ENCODE measurements at regions not wholly inside any gene's neighbourhood (a gene's known extent, or its start where the extent isn't known, plus 50 kb on each side); places are given as distances from the start of the nearest gene placed in this dataset.
"Not testable (repeated sequence)": the region's sequence is repeated elsewhere in the genome, so short reads cannot be mapped to it uniquely, and the experiment has no call there.

DNA sequence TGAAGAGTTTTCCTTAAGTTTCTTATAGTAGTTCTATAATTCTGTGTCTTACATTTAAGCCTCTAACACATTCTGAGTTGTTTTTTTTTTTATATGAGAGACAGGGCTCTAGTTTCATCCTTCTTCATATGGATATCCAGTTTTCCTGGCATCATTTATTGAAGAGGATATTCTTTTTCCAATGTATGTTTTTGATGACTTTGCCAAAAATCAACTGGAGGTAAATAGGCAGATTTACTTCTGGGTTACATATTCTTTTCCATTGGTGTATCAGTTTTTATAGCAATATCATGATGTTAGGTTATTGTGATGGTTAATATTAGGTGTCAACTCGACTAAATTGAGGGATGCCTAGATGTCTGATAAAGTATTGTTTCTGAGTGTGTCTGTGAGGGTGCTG, 650.7 kb upstream of the GRID2 start:
- DNase-seq (ENCODE audit: low read depth, low spot score) = no peak
- no peak overlapping the region for H3K27ac ChIP-seq

DNA sequence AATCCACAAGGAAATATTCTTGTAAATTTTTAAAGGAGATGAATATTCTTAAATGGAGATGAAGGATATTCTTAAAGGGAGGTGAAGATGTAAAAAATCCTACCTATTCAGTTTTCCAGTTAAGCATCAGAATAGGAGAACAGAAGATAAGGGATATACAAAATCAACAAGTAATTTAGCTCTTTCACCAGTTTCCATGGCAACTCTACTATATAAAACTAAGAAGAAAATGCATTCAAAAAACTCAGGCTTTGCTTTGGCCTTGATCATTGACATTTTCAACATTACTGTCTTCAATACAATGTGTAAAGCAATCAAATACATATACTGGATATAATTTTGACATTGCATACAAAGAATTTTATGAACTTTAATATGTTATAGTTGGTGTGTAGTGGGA, 622.7 kb upstream of the GRID2 start:
- no peak overlapping the region for H3K27ac ChIP-seq
- no peak for DNase-seq (ENCODE audit: low read depth, low spot score)

DNA sequence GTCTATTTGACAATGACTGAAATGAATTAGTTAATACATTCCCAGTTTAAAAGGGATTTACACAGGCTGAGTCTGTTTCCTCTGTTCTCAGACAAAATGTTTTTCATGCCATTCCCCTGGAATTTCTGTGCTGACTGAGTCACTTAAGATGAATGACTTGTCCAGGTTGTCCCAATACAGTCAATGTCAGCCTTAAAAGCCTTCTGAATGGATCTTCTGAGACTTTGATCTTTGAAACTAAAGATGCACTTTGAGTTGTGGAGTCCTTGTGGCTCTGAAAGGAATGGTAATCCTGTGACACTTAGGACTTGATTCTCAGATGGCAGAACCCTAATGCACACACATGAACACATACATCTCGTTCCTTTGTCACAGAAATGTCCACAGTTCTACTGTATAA, 622.2 kb upstream of the GRID2 start:
- H3K27ac ChIP-seq = no peak overlapping the region
- DNase-seq (ENCODE audit: low read depth, low spot score) = no peak

DNA sequence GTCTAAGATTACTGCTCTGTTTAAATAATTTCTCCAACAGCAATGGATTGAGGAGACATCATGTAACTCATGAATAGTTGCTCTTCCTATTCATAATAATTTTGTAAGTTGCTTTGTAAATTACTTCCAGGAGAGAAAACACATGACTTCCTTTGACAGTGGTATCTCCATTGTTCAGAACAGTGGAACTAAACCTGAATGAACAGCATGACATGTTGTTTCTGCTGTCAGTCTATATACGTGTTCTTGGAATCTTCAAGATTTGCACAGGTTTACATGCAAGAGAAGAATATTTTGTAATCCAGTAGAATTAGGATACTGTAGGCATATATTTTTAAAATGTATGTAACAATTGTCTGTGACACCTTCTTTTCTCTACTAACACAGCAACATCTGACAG, 618.8 kb upstream of the GRID2 start:
- no peak for DNase-seq (ENCODE audit: low read depth, low spot score)
- H3K27ac ChIP-seq = no peak overlapping the region

DNA sequence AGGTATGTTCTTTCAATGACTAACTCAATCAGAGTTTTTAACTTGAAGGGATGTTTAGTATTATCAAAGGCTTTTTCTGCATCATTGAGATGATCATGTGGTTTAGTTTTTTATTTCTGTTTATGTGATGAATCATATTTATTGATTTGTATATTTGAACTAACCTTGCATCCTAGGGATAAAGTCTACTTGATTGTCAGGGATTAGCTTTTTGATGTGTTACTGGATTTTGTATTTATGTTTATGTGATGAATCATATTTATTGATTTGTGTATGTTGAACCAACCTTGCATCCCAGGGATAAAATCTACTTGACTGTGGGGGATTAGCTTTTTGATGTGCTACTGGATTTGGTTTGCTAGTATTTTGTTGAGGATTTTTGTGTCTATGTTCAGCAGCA, 615.4 kb upstream of the GRID2 start:
- no peak overlapping the region for H3K27ac ChIP-seq
- no peak for DNase-seq (ENCODE audit: low read depth, low spot score)

DNA sequence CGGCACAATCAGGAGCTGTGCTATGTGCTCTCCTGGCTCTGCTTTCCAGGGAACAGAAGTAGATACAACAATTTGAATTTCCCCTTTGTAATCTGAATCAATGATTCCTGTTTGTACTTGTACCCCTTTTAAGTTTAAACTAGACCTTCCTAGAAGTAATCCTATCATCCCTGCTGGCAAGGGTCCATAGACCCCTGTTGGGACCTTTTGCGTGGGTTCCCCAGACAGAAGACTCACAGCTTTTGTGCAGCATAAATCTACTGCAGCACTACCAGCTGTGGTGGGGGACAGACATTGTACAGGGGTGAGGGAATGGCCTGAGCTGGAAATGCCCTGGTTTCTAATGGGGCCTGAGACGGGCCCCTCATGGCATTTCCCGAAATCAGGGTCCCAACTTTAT, 604.1 kb upstream of the GRID2 start:
- DNase-seq (ENCODE audit: low read depth, low spot score) = not testable (repeated sequence)

DNA sequence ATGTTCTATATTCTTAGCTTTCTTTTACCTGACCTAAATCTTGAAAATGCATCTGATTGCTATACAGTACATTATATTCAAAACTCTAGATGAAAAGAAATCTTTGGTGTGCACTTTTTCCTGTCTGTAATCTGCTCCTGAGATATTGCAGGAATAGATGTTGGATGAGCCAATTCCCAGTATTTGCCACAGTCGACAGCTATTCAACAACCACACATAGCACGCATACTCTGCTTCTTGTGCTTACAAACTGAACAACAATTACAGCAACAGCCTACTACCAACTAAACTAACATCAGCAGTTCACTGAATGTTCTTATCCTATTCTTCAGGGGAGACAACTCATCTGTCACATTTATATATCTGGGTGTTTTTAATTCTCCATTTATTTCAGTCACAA, 573.9 kb upstream of the GRID2 start:
- no peak overlapping the region for H3K27ac ChIP-seq
- no peak for DNase-seq (ENCODE audit: low read depth, low spot score)

More for the DNA sequence above, 604.1 kb upstream of the GRID2 start:
- not testable (repeated sequence) for H3K27ac ChIP-seq

DNA sequence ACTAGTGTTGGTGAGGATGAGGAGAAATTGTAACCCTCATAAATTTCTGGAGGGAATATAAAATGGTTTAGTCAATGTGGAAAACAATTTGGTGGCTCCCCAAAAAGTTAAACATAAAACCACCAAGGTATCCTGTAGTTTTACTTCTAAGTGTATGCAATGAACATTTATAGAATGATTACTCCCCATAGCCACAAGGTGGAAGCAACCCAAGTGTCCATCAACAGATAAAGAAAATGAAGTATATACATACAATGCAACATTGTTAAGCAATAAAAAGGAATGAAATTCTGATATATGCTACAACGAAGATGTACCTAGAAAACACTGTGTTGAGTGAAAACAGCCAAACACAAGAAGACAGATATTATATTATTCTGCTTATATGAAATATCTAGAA, 569.1 kb upstream of the GRID2 start:
- no peak overlapping the region for H3K27ac ChIP-seq
- no peak for DNase-seq (ENCODE audit: low read depth, low spot score)

DNA sequence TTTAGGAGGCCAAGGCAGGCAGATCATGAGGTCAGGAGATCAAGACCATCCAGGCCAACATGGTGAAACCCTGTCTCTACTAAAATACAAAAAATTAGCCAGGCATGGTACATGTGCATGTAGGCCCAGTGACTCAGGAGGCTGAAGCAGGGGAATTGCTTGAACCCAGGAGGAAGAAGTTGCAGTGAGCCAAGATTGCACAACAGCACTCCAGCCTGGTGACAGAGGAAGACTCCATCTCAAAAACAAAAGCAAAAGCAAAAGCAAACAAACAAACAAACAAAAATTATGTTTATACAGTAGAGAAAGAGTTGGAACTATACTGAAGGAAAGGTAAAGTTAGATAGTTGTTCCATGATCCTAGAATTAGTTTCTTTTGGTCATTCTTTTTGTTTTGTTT, 564.9 kb upstream of the GRID2 start:
- DNase-seq (ENCODE audit: low read depth, low spot score); H3K27ac ChIP-seq: not testable (repeated sequence)

DNA sequence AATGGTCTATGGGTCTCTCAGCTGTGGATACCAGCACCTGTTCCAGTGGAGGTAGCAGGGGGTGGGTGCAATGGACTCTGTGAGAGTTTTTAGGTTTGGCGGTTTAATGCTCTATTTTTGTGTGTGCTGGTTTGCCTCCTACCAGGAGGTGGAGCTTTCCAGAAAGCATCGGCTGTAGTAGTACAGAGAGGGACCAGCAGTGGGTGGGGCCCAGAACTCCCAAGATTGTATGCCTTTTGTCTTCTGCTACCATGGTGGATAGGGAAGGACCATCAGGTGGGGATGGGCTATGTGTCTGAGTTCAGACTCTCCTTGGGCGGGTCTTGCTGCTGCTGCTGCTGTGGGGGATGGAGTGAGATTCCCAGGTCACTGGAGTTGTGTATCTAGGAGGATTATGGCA, 557.2 kb upstream of the GRID2 start:
- H3K27ac ChIP-seq = no peak overlapping the region
- DNase-seq (ENCODE audit: low read depth, low spot score) = no peak

DNA sequence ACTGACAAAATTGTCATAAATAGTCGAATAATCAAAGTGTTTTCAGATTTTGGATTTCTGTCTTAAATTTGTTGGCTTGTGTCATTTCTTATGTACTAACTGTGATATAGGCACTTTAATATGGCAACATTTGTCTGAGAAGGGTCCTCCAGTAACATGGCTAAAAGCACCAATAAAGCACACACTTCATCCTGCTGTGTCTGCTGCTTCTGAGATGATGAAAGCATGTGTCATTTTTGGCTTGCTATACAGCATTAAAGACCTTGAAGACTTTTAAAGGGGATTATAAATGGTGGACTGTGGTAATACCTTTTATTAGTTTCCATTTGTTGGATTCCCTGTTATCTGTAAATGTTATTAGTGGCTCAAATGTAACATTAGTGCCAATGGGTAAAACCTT, 551.8 kb upstream of the GRID2 start:
- DNase-seq (ENCODE audit: low read depth, low spot score) = no peak
- no peak overlapping the region for H3K27ac ChIP-seq

DNA sequence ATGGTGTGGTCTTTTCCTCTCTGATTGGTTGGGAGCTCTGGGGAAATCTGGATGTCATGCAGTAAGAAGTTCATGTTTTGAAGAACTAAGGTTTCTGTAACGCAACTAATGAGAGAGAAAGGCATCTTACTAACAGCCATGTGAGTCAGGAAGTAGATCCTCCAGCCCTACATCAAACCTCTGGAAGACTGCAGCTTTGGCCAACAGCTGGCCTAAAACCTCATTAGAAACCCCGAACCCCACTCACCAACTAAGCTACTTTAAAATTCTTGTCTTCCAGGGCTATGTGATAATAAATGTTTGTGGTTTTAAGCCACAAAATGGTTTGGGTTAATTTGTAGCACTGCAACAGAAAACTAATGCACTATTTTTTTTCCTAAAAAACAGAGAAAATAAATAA, 549.0 kb upstream of the GRID2 start:
- no peak for DNase-seq (ENCODE audit: low read depth, low spot score)
- H3K27ac ChIP-seq = no peak overlapping the region

DNA sequence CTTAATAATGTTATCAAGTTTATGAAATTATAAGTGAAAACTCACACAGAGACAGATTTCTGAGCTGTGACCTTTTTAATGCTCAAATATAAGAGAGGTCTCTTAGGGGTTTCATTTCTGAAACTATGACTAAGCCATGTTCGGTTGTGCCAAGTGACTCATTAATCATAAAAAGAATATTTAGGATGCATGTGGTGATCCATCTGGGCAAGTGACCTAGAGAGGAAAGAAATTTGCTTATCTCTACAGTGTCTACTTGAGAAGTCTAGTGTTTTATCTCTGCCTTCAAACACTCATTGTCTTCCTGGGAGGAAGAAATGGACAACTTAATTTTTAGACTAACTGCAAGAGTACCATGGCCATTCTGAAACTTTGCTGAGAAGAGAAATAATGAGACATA, 545.3 kb upstream of the GRID2 start:
- peak; percentile 12 for DNase-seq (ENCODE audit: low read depth, low spot score)

DNA sequence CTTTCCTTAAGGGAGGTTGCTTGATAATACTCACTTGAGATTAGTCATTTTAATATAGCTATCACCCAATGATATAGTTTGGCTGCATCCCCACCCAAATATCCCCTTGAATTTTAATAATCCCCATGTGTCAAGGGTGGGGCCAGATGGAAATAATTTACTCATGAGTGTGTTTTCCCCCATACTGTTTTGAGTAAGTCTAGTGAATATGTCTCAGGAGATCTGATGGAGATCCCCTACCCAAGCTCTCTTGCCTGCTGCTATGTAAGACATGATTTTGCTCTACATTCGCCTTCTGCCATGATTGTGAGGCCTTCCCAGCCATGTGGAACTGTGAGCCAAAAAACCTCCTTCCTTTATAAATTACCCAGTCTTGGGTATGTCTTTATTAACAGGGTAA, 539.7 kb upstream of the GRID2 start:
- DNase-seq (ENCODE audit: low read depth, low spot score) = no peak
- H3K27ac ChIP-seq = no peak overlapping the region

More for the DNA sequence above, 545.3 kb upstream of the GRID2 start:
- no peak overlapping the region for H3K27ac ChIP-seq

DNA sequence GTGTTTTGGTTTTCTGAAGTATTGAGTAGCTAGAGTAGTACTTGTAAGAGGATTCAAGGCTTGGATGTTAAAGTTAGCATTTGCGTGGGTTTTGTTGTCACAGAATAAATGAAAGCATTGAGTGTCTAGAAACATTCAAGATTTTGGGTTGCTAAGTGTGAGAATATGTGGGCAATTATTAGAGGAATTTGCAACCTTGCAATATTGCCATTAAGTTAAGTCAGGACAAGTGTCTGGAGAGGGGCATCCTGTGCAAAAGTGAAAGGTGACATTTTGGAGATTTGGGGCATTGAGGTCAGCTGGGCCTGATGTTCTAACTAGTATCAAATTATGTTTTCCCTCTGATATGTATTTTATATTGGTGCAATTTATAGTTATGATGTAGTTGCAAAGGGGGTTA, 533.9 kb upstream of the GRID2 start:
- no peak overlapping the region for H3K27ac ChIP-seq

DNA sequence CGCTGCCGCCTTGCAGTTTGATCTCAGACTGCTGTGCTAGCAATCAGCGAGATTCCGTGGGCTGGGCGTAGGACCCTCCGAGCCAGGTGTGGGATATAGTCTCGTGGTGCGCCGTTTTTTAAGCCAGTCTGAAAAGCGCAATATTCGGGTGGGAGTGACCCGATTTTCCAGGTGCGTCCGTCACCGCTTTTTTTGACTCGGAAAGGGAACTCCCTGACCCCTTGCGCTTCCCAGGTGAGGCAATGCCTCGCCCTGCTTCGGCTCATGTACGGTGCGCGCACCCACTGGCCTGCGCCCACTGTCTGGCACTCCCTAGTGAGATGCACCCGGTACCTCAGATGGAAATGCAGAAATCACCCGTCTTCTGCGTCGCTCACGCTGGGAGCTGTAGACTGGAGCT, 512.1 kb upstream of the GRID2 start:
- peak overlapping the region; percentile 24 for H3K27ac ChIP-seq
- not testable (repeated sequence) for DNase-seq (ENCODE audit: low read depth, low spot score)

More for the DNA sequence above, 533.9 kb upstream of the GRID2 start:
- DNase-seq (ENCODE audit: low read depth, low spot score) = no peak

DNA sequence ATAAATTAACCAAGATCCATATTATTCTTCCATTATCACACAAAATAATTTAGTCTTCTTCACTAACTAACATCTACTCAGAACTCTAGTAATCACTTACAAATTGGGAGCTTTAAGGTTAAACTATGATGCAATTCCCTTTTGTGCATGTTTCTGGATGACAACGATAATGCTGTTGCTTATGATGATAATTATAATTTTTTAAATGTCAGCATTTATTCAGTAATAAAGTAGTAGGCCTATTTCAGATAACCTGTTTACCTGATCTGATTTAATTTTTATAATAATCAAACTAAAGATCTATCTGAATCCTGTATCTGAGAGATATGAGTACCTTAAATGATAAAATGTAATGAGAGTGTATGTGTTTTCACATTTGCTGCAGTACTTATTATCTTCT, 507.8 kb upstream of the GRID2 start:
- H3K27ac ChIP-seq = no peak overlapping the region
- no peak for DNase-seq (ENCODE audit: low read depth, low spot score)

DNA sequence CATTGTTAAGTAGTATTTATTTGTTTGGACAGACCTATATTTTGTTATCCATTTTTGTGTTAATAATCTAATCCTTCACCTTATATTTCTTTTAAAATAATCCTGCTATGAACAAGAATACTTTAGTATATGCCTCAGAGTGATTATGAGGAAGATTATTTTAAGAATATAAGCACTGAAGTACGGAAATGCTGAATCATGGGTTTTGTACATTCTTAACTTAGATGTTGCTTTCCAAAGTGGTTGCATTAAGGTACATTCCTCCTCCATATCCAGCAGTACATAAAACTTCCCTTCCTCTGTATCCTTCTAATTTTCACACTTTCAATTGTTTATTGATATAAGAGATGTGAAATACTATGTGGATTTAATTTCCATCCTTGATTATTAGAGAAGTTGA, 491.4 kb upstream of the GRID2 start:
- no peak overlapping the region for H3K27ac ChIP-seq
- no peak for DNase-seq (ENCODE audit: low read depth, low spot score)

DNA sequence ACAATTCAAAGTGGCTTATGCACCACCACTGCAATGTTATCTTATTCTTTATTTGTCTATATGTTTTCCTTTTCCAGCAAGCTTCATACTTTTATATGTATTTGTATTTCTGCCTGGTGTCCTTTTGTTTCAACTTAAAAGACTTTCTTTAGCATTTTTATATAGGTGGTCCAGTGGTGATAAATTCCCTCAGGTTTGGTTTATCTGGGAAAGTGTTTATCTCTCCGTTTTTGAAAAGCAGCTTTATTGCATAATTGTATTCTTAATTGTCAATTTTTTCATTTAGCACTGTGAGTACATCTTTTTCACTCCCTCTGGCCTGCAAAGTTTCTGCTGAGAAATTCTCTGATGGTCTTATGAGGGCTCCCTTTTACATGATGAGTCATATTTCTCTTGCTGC, 479.0 kb upstream of the GRID2 start:
- DNase-seq (ENCODE audit: low read depth, low spot score) = no peak
- no peak overlapping the region for H3K27ac ChIP-seq

DNA sequence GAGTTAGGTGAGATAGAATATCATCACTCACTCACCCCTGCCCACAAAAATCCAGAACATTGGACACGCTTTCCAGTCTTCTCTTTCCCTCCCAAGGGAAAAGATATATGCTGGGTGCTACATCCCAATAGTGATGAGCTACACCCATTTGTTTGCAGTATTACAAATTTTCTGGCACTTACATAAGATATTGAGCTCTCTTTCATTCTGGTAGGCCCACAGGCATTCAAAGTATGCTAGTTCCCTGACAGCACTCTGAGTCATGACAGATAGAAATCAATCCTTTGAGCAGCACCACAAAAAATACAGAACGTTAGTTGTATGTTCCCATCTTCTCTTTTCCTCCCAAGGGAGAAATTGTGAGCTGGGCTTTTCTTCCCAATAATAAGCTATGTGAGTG, 477.6 kb upstream of the GRID2 start:
- H3K27ac ChIP-seq = peak overlapping the region; percentile 39
- DNase-seq (ENCODE audit: low read depth, low spot score) = peak; percentile 54

DNA sequence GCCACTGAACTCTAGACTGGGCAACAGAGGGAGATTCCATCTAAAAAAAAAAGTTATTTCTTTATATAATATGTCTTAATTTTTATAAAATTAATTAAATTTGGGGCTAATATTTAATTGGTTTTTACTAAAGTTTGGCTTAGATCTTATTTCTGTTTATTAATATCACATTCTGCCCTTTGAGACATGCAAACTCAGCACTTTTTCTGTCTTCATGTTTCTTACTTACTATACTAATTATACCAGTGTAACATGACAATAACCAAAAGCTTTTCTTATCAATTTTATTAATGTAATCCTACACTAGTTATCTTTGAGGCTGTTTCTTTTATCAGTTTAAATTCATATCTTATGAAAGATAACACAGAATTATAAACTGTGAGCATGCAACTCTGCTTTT, 475.9 kb upstream of the GRID2 start:
- H3K27ac ChIP-seq = no peak overlapping the region
- DNase-seq (ENCODE audit: low read depth, low spot score) = no peak

DNA sequence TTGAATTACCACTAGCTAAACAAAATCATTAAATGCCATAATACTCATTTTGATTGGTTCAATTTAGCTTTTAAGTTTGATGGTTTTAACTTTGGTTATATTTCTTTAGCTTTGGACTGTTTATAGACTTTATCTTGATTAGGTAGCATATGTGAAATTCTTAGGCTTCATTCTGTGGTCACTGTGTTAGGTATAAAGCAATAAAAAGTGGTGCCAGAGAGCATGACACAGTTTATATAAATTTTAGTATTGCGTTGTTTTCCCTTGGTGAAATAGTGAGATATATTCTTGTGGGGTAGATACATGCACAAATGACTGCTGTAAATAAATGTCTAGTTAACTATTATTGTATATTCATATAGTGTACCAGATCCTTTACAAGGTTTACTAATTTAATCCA, 474.2 kb upstream of the GRID2 start:
- no peak overlapping the region for H3K27ac ChIP-seq
- no peak for DNase-seq (ENCODE audit: low read depth, low spot score)

DNA sequence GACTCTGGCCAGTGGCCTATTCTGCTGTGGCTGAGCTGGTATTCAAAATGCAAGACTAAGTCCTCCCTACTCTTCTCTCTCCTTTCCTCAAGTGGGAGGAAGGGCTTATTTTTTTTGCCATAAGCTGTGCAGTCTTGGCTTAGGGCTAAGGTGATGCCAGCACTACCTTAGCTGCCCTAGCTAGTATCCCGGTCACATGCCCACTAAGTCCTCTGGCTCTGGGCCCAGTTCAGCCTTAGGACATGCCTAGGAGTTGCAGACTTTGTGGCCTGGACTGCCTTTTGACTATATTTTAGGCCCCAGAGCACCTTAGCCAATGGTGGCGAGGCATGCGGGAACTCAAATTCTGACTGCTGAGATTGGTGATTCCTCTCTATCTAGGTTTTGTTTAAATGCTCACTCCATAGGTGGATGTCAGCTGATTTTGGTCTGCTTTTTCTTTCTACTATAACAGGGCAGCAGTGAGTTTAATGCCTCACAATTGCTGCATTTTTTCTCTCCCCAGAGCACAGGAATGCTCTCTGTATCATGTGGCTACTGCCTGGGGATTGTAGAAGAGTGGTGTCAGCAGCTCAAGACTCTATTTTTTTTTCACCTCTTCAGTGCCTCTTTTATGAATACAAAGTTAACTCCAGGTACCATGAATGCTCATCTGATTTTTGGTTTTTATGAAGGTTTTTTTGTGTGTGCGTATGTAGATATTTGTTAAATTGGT, 472.9 kb upstream of the GRID2 start:
- H3K27ac ChIP-seq = no peak overlapping the region
- no peak for DNase-seq (ENCODE audit: low read depth, low spot score)
